Mesodermal cell (in vitro differentiated cells): ENCODE measurements at regions not wholly inside any gene's neighbourhood (a gene's known extent, or its start where the extent isn't known, plus 50 kb on each side); places are given as distances from the start of the nearest gene placed in this dataset.

ENCODE experiments used
- H3K27ac ChIP-seq: 2 replicates; pipeline ENCODE4 v1.7.0; 2013; ENCODE audit warnings: mild to moderate bottlenecking, low read depth, low read length, moderate library complexity; ENCODE audit not compliant: severe bottlenecking
- H3K36me3 ChIP-seq: 2 replicates; pipeline ENCODE4 v1.7.1; 2013; ENCODE audit warnings: mild to moderate bottlenecking, low read length, moderate library complexity; ENCODE audit not compliant: control insufficient read depth, insufficient read depth
- H3K4me1 ChIP-seq: one replicate; pipeline ENCODE4 v1.7.1; 2013; ENCODE audit warnings: mild to moderate bottlenecking, low read length; ENCODE audit not compliant: insufficient read depth, control insufficient read depth, poor library complexity, severe bottlenecking
- H3K4me3 ChIP-seq: 2 replicates; pipeline ENCODE4 v1.7.0; 2013; ENCODE audit warnings: low read length, control low read depth, mild to moderate bottlenecking; ENCODE audit not compliant: insufficient read depth, poor library complexity, severe bottlenecking; ENCODE audit errors: extremely low read depth
- H3K9me3 ChIP-seq: 2 replicates; pipeline ENCODE4 v1.7.1; 2013; ENCODE audit warnings: mild to moderate bottlenecking, low read length, moderate library complexity; ENCODE audit not compliant: control insufficient read depth
- WGBS, 2 experiments: methylation state at CpG; one replicate each; pipeline ENCODE4 v1.1.5; 2013; ENCODE audit warnings: missing lambda C conversion rate in 2 of 2; ENCODE audit not compliant: insufficient coverage in 2 of 2; 5-methylcytosine and 5-hydroxymethylcytosine counted together

GRCh38 chr16:86212706-86213436 is 297.5 kb upstream of the FOXF1 start:
- no peaks in the 10 kb centered on the region for H3K9me3 ChIP-seq
- no peak overlapping the region for H3K4me3 ChIP-seq
- peaks cover 5% of the 10 kb centered on the region for H3K4me1 ChIP-seq
- 90 to 91% methylated on average over 7 to 11 of the region's 11 CpGs for WGBS, 2 experiments
- H3K27ac ChIP-seq = no peak overlapping the region
- H3K36me3 ChIP-seq = no peaks in the 10 kb centered on the region

GRCh38 chr16:86213437-86214205 is 296.7 kb upstream of the FOXF1 start:
- 77 to 85% methylated on average over 11 of the region's 12 CpGs for WGBS, 2 experiments
- no peak overlapping the region for H3K4me3 ChIP-seq

GRCh38 chr16:86214326-86215232 is 295.7 kb upstream of the FOXF1 start:
- H3K4me1 ChIP-seq = peaks cover 11% of the 10 kb centered on the region
- H3K36me3 ChIP-seq = no peaks in the 10 kb centered on the region
- no peak overlapping the region for H3K4me3 ChIP-seq
- 96 to 97% methylated on average over 9 to 14 of the region's 14 CpGs for WGBS, 2 experiments
- no peak overlapping the region for H3K27ac ChIP-seq
- no peaks in the 10 kb centered on the region for H3K9me3 ChIP-seq

More at GRCh38 chr16:86213437-86214205, 296.7 kb upstream of the FOXF1 start:
- Histone ChIP-seq H3K4me1 (peaks cover 5% of the 10 kb centered on the region), H3K27ac (no peak overlapping the region), H3K9me3 (no peaks in the 10 kb centered on the region), H3K36me3 (no peaks in the 10 kb centered on the region)

GRCh38 chr16:86215233-86215978 is 294.9 kb upstream of the FOXF1 start:
- peaks cover 12% of the 10 kb centered on the region for H3K4me1 ChIP-seq
- H3K4me3 ChIP-seq = no peak overlapping the region
- no peak overlapping the region for H3K27ac ChIP-seq
- H3K9me3 ChIP-seq = no peaks in the 10 kb centered on the region
- WGBS, 2 experiments = 85 to 88% methylated on average over 11 to 13 of the region's 13 CpGs
- H3K36me3 ChIP-seq = no peaks in the 10 kb centered on the region

- no peaks in the 10 kb centered on the region for H3K36me3 ChIP-seq
- no peaks in the 10 kb centered on the region for H3K9me3 ChIP-seq
- H3K4me3 ChIP-seq = no peak overlapping the region
- WGBS, 2 experiments = 90 to 97% methylated on average over 6 to 9 of the region's 9 CpGs
- H3K27ac ChIP-seq = no peak overlapping the region
- peaks cover 12% of the 10 kb centered on the region for H3K4me1 ChIP-seq
These were observed 294.2 kb upstream of the FOXF1 start for GRCh38 chr16:86215979-86216585.

- Histone ChIP-seq H3K4me1 (peaks cover 12% of the 10 kb centered on the region), H3K36me3 (no peaks in the 10 kb centered on the region), H3K9me3 (no peaks in the 10 kb centered on the region), H3K4me3 (no peak overlapping the region), H3K27ac (no peak overlapping the region)
- WGBS, 2 experiments = 95 to 96% methylated on average over 7 to 9 of the region's 9 CpGs
These were observed 293.7 kb upstream of the FOXF1 start for GRCh38 chr16:86216591-86216990.

GRCh38 chr16:86217001-86217890 is 293.1 kb upstream of the FOXF1 start:
- no peak overlapping the region for H3K27ac ChIP-seq
- WGBS, 2 experiments = 88 to 94% methylated on average over 25 to 27 of the region's 27 CpGs
- H3K9me3 ChIP-seq = no peaks in the 10 kb centered on the region
- peaks cover 12% of the 10 kb centered on the region for H3K4me1 ChIP-seq
- H3K36me3 ChIP-seq = no peaks in the 10 kb centered on the region
- no peak overlapping the region for H3K4me3 ChIP-seq

GRCh38 chr16:86217891-86218270 is 292.4 kb upstream of the FOXF1 start:
- Histone ChIP-seq H3K4me1 (peaks cover 16% of the 10 kb centered on the region), H3K36me3 (no peaks in the 10 kb centered on the region), H3K4me3 (no peak overlapping the region), H3K9me3 (no peaks in the 10 kb centered on the region), H3K27ac (no peak overlapping the region)
- 86 to 91% methylated on average over 5 to 6 of the region's 7 CpGs for WGBS, 2 experiments

GRCh38 chr16:86218479-86219170 is 291.7 kb upstream of the FOXF1 start:
- Histone ChIP-seq H3K9me3 (no peaks in the 10 kb centered on the region), H3K4me1 (peaks cover 22% of the 10 kb centered on the region), H3K36me3 (no peaks in the 10 kb centered on the region), H3K4me3 (no peak overlapping the region), H3K27ac (no peak overlapping the region)
- whole genome bisulfite sequencing, 2 experiments = 82 to 84% methylated on average over 6 to 9 of the region's 9 CpGs
